ENCODE measurements at regions not wholly inside any gene's neighbourhood (a gene's known extent, or its start where the extent isn't known, plus 50 kb on each side); places are given as distances from the start of the nearest gene placed in this dataset.

DNA sequence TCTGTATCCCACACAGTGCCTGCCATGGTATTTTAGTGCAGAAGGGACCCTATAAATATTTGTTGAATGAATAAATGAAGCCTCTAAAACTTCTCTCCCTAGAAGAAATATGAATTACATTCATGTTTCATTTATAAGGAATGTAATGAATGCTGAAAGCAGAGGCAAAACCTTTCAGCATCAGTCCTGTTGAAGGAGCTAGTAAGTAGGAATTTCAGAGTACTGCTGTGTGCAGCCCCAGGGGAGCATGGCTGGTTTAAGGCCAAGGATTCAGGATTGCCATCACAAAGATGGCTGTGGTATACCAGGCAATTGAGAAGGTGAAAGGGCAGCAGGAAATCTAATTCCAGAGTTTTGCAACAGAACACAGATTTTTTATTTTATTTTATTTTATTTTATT is 1131.4 kb downstream of the IGSF11 start:
- TF ChIP-seq, protein P1, sequence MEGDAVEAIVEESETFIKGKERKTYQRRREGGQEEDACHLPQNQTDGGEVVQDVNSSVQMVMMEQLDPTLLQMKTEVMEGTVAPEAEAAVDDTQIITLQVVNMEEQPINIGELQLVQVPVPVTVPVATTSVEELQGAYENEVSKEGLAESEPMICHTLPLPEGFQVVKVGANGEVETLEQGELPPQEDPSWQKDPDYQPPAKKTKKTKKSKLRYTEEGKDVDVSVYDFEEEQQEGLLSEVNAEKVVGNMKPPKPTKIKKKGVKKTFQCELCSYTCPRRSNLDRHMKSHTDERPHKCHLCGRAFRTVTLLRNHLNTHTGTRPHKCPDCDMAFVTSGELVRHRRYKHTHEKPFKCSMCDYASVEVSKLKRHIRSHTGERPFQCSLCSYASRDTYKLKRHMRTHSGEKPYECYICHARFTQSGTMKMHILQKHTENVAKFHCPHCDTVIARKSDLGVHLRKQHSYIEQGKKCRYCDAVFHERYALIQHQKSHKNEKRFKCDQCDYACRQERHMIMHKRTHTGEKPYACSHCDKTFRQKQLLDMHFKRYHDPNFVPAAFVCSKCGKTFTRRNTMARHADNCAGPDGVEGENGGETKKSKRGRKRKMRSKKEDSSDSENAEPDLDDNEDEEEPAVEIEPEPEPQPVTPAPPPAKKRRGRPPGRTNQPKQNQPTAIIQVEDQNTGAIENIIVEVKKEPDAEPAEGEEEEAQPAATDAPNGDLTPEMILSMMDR (IDR thresholded peaks at IDR 0.05) = no peak
- no peak for TF ChIP-seq POLR2A (IDR thresholded peaks at IDR 0.05)

Data from transverse colon (tissue), 3 donors.